HG03039 (cell line): ENCODE measurements at regions not wholly inside any gene's neighbourhood (a gene's known extent, or its start where the extent isn't known, plus 50 kb on each side); places are given as distances from the start of the nearest gene placed in this dataset.
"Not testable (repeated sequence)": the region's sequence is repeated elsewhere in the genome, so short reads cannot be mapped to it uniquely, and the experiment has no call there.

Experiments used
- ATAC-seq: cut with Tn5 transposase; IDR thresholded peaks from one replicate; pipeline ENCODE4 v1.9.1; 2021; ENCODE audit warnings: mild to moderate bottlenecking, moderate library complexity; ENCODE audit not compliant: unreplicated experiment

DNA sequence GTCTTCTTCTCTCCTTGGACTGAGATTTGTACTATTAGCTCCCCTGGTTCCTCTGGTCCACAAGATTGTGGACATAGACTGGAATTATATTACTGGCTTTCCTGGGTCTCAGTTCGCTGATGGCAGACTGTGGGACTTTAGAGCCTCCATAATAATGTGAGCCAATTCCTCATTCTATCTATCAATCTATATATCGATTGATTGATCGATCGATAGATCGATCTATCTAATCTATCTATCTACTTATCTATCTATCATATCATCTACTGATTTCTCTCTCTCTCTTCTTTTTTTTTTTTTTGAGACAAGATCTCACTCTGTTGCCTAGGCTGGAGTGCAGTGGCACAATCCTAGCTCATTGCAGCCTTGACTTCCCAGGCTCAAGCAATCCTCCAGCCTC lies 51.5 kb upstream of the DDR1 start:
- ATAC-seq = no peak

DNA sequence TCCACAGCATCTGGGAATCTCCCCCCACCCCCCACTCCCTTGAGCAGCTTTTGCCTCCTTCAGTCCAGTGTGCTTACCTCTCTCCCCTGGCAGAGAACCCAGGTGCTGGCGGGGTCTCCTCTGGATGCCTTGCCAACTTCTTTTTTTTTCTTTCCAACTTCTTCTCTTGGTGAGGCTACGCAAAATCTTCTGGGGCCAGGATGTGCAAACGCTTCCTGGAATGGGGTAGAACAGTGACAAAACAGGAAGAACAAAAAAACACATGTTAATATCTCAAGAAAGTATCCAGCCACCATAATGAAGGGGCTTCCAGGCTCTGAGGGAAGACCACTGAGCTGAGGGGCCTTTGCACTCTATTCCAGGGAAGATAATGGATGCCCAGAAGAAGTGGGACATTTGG lies 53.9 kb upstream of the DDR1 start:
- ATAC-seq = no peak

DNA sequence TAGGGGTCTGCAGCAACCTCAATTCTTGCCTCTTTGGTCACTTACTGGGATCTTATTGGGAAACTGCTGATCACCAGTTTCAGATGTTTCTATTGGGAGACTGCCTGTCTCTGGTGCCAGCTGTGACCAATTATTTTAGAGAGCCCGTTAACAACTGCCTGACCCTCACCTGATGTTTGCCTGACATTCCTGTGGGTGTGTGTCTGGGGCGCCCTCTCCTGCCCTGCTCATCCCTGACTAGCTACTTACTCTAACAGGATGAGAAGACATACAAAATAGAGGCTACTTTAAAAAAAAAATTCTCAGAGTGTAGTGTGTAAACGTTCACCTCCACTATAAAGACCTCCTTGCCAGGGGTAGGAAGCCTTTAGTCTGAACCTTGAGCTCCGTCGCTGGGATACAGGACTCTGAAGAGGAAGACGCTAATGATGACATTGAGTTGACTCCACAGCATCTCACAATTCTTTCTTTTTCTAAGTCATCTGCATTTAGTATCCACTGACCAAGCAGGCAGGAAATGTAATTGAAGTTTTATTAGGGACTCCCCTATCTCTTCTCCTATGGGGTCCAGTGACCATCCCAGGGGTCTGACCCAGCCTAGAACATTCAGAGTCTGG lies 54.6 kb upstream of the DDR1 start:
- no peak for ATAC-seq

DNA sequence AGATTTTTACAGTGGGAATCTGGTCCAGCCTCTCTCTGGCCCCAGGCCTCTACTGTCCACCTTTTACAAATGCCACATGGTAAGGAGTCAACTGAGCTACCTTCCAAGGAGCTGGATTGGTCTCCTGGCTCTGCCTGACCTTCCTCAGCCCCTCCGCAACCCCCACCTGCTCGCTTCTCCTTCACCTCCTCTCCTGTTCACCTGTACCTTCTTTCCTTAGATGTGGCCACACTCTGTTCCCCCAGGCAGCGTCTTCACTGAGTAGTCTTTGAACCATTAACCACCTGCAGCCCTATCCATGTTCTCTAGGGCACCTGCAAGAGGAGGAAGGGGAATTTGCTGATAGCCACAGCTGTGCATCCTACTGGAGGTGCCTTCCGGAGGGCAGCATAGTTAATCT lies 55.3 kb upstream of the DDR1 start:
- no peak for ATAC-seq

DNA sequence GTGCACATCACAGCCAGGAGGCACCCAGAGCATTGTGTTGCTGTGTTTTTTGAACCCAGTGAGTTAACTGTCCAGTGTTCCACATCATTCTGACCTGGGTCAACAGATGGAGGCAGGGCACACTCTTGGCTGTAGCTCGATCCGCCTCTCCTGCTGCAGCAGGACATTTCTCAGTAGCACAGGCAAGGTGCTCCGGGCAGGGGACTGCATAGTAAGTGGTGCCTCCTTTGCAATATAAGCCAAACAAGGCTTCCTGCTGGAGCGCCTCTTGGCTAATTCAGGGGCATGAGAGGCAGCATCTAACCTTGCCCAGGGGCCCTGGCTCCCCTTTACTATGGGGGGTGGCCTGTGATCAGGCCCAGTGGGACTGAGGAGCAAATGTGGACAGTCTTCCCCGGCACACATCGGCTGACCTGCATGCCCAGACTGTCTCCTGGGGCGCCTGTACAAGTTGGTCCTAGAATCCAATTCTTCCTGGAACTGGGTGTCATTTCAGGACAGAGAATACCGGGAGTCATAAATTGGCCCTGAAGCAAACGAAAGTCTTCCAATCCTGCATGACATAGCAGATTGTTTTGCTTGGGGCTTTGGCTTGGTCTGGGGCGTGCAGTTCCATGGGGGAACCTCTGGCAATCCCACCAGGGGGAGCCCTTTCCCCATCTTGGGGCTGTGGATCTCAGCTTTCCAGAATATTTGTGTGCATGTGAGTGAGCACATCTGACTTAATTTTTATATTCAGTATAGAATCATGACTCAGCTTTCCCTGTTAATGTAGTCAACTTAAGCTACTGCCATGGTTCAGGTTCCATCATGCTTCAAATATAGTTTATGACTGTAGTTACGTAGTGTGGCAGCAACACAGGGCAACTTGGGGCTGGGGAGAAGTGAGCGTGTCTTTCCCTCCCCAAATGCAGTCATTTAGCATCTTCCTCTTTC lies 56.0 kb upstream of the DDR1 start:
- ATAC-seq = no peak

DNA sequence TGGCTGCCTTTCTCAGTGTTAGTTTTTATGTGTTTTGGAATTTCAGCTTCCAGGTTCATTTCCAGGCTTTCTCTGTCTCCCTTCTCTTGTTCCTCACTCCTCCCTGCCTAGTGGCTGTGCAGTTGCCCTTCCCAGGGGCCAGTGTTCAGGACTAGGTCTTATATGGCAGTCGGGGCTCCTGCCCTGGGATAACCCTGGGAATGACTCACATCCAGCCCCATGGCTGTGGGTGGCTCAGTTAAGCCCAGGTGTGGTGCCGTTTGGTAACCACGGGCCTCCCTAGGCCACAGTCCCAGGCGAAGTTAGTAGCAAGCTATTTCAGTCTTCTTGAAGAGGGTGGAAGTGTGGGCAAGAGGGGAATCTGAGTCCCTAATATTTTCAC lies 57.4 kb upstream of the DDR1 start:
- no peak for ATAC-seq

DNA sequence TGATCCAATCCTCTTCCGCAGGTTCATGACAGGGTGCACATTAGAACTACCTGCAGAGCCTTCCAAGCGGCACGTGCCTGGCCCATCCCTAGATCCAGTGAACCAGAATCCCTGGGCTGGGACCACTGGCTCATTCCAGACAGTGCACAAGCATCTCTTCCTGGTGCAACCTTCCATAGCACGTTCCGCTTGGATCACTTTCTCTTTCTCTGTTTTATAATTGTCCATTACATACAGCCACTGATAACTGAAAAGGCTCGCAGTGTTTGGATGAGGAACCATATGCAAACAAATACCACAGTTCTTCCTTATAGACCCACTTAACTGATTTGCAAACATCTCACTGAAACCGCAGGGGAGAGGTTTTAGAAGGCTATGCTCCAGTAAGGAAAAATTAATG lies 59.6 kb upstream of the DDR1 start:
- ATAC-seq = no peak

DNA sequence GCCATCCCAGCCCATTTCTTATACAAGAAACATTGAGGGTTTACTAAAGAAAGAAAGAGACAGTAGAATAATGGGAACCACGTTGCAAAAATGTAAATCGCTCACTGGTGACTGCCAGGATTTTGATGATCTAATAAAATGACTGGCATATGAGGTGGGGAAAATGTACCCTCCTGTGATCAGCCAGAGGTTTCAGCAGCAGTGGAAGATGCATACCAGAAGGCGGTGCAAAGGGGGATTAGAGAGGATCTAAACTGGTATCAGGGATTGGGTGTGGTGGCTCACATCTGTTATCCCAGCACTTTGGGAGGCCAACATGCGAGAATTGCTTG lies 60.8 kb upstream of the DDR1 start:
- no peak for ATAC-seq

DNA sequence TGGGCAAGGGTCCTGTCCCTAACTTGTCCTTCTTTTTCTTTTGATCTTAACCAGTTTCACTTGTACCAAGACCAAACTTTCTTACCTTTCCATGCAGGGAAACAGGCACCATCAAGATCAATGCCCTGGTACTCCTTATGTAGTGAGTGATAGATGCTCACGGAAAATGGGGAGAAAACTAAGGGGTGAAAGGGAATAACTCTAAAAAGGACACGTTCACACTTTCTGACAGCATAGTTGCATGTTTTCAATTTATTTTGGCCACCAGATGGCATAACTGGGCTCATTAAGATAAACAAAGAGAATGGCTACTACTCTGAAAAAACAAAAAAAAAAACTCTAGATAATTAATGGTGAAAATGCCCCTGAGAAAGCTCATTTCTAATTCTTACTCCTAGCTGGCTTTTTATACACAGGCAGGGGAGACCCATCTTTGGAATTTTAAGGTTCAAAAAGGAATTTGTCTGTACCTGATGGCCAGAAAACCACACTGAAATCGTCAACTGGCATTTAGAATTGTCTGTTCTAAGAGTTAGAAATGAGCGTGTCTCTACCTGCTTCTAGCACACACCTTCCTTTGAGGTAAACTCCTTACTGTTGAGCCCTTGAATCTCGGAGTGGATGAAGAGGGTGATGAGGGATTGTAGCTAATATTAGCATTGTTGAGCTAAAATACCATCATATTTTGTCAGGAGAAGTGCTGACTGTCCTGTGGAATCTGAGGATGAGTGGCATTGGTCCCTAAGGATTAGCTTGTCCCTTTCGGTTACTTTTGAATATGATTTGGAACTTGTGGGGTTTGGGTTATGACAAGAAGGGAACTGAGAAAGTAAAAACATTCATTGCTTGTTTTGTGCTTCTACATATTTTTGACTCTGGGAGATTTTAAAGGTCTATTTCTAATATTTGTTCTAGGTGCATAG lies 62.2 kb upstream of the DDR1 start:
- no peak for ATAC-seq

DNA sequence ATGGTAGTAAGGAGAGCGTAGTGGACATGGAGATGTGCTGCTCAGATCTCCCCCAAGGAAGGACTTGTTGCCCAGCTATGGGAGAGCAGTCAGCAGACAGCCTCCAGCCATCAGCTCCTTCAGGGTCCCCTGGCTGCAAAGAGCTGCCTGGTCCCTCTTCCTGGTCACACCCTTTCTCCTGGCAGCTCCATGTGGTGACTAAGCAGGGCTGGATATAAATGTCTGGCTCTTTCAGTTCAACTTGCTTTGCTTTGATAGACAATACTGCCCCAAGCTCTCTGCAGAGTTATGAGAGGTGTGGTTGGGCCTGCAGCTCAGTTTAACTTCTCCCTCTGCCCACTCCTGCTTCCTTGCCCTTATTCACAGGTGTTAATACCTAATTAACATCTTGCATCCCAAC lies 64.1 kb upstream of the DDR1 start:
- no peak for ATAC-seq

DNA sequence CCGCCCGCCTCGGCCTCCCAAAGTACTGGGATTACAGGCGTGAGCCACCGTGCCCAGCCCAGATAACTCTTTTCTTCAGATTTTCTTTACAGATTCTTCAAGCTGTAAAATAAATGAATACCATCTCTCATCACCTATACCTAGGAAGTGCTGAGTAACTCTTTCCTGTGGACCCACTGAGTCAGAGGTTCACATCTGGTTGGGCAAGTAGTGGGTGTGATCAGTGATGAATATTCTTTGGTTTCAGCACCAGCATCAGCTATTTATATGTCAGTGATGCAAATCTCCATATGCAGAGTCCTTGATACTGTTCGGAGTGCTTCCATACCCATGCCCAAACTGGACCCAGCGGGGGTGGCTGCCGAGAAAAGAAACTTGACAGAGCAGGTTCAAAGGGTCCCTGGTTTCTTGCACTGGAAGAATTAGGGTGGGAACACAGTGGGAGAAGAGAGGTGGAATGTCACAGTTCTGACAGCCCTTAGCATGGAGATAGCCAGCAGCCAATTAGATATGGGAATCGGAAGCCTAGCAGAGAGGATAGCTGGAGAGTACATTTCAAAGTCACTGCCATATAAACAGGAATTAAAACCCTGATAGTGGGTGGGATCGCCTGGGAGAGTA lies 64.9 kb upstream of the DDR1 start:
- ATAC-seq = no peak

DNA sequence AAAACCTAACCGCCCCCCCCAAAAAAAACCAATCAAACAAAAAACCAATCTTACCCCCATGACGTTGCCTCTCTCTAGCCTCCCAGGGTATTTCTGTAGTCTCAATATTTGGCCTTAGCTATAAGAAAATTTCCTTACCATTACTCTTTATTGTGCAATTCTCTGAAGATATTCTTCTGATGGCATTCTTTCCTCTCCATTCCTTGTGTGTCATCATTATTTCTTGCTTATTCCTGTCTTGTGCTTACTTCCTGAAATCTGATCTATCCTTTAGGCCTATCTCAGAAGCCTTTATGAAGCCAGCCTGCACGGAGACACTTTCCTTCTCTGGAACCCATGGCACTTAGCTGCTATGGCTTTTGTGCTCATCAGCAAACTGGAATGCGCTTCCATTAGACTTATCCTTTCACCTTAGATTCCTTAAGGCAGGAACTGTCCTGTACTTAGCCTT lies 65.9 kb upstream of the DDR1 start:
- ATAC-seq = no peak

DNA sequence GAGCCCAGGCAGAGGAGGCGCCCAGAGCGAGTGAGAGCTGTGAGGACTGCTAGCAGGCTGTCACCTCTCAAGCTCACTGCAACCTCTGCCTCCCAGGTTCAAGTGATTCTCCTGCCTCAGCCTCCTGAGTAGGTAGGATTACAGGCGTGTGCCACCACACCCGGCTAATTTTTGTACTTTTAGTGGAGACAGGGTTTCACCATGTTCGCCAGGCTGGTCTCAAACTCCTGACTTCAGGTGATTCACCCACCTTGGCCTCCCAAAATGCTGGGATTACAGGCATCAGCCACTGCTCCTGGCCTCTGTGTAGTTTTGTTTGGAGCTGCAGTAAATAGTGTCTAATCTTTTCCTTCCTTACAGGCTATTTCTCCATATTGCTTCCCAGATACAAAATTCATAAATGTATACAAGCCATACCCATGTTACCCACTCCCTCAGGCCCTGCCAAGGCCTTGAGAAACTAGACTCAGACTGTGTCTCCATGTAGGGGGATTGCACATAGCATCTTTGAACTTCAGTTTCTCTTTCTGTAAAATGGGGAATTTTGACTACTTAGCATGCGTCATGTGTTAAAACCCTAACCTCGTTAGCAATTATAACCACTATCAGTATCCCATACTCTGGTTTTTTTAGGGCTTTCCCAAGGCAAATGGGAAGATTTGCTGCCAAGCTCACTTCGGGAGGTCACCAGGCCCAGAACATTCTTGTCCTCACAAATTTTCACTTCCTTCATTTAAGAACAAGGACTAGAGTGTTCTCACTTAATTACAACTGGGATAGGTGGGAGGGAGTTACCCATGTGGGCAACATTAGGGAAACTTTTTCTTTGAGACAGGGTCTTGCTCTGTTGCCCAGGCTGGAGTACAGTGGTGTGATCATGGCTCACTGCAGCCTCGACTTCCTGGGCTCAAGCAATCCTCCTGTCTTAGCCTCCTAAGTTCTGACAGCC lies 67.3 kb upstream of the DDR1 start:
- no peak for ATAC-seq

DNA sequence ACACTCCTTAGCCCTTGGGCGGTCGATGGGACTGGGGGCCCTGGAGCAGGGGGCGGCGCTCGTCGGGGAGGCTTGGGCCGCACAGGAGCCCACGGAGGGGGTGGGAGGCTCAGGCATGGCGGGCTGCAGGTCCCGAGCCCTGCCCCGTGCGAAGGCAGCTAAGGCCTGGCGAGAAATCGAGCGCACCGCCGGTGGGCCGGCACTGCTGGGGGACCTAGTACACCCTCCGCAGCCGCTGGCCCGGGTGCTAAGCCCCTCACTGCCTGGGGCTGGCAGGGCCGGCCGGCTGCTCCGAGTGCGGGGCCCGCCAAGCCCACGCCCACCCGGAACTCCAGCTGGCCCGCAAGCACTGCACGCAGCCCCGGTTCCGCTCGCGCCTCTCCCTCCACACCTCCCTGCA lies 68.0 kb upstream of the DDR1 start:
- not testable (repeated sequence) for ATAC-seq

DNA sequence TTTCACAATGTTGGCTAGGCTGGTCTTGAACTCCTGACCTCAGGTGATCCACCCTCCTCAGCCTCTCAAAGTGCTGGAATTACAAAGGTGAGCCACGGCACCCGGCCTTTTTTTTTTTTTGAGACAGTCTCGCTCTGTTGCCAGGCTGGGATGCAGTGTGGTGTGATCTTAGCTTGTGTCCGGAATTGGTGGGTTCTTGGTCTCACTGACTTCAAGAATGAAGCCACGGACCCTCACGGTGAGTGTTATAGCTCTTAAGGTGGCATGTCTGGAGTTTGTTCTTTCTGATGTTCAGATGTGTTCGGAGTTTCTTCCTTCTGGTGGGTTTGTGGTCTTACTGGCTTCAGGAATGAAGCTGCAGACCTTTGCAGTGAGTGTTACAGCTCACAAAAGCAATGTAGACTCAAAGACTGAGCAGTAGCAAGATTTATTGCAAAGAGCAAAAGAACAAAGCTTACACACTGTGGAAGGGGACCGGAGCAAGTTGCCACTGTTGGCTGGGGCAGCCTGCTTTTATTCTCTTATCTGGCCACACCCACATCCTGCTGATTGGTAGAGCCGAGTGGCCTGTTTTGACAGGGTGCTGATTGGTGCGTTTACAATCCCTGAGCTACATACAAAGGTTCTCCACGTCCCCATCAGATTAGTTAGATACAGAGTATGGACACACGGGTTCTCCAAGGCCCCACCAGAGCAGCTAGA lies 69.1 kb upstream of the DDR1 start:
- not testable (repeated sequence) for ATAC-seq

DNA sequence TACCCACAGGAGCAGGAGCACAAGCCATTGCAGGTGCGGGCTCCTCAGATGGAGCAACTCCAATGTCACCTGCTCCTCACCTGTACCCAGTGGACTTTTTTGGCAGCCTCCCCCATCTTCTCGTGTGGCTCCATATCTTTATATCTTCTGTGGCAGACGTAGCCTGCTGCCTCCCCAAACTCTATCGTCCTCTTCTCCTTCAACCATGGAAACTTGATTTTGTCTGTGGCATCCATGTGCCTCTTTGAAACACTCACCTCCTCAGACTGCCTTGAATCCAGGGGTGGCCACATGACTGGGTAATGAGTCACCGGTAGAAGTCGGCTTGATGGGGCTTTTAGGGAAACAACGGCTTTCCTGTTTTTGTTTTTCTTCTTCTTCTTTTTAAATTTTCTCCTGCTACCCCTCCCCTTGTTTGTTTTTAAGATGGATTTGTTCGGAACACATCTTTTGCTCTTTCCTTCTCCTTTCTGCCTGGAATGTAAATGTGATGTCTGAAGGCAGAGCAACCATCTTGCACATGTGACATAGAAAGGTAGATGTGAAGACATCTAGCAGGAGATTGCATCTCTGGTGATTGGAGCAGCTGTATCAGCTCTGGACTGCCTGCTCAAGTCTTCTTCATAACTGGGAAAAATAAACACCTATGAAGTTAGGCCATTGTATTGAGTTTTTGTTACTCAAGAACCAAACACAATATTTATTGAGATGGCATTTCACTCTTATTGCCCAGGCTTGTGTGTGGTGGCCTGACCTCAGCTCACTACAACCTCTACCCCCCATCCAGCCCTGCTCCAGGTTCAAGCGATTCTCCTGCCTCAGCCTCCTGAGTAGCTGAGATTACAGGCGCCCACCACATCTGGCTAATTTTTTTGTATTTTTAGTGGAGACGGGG lies 69.9 kb upstream of the DDR1 start:
- no peak for ATAC-seq

DNA sequence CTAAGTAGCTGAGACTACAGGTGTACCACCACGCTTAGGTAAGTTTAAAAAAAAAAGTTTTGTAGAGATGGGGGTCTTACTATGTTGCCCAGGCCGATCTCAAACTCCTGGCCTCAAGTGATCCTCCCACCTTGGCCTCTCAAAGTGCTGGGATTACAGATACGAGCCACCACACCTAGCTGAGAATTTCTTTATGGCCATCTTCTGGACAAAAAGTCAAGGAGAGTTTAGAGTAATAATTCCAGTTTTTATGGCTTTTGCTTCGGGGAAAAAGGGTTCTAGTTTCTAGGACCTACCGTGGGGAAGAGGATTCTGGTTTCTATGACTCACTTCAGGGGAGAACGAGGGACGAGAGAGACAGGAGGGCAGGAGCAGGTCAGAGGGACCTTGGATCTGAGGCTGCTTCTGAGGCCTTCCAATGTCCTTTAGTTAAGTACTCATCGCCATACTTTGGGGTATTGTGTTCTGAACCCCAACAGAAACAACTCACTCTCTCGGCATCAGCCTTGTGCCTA lies 69.3 kb upstream of the IER3 start:
- ATAC-seq = no peak

DNA sequence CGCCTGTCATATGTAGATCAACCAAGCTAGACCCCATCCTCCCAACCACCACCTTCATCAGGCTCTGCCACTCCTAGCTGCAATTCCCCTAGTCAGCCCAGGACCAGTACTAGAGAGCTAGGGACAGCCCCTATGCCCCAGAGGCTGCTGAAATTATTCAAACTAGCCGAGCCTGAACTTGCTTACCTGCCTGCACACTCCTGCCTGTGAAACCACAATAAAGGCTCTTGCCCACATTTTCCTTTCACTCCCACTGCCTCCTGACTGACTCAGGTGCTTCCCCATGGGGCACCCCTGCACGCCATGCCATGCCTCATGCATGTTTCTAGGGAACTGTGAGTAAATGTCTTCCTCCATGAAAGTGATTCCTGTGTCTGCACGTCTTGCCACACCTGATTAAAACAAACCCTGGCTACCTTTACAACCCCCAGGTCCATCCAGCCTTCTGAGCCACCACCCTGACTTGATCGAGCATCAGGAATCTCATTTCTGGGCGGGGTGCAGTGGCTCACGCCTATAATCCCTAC lies 66.5 kb upstream of the IER3 start:
- peak; percentile 68 for ATAC-seq
